ENCODE measurements at regions not wholly inside any gene's neighbourhood (a gene's known extent, or its start where the extent isn't known, plus 50 kb on each side); places are given as distances from the start of the nearest gene placed in this dataset.

DNA sequence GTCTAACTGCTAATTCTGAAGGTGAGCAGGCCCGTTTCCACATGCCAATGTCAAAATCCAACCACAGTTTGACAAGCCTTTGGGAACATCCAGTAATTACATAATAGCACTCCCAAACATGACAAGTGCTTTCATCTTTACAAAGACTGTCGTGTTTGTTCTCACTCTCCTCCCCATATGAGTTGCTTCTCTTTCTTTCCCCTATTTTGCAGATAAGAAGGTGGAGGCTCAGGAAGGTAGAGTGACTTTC lies 55.9 kb upstream of the CD44 start:
- peak overlapping the region; percentile 75 to 89 for H3K27ac ChIP-seq
- ChIA-PET POLR2A (no interaction called here), CTCF (interaction anchor here (0.9 kb wide), 1 partner anchor 62 kb away, joined by 3 read pairs; no protein-coding TSS in a partner anchor)
- WGBS (ENCODE audit: missing lambda C conversion rate), result 61% methylated on average over 2 of the region's 2 CpGs
- ATAC-seq, result 0 out of 6 replicates have a peak, but pooled peaks of 1 of the 2 experiments have one; percentile 1
- TF ChIP-seq, protein P1, sequence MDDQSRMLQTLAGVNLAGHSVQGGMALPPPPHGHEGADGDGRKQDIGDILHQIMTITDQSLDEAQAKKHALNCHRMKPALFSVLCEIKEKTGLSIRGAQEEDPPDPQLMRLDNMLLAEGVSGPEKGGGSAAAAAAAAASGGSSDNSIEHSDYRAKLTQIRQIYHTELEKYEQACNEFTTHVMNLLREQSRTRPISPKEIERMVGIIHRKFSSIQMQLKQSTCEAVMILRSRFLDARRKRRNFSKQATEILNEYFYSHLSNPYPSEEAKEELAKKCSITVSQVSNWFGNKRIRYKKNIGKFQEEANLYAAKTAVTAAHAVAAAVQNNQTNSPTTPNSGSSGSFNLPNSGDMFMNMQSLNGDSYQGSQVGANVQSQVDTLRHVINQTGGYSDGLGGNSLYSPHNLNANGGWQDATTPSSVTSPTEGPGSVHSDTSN (IDR thresholded peaks at IDR 0.05), result no peak
- H3K4me2 ChIP-seq, result peak overlapping the region; percentile 70
- no peak for DNase-seq (ENCODE audit: low read depth in 1 of 2, low spot score in 1 of 2)
- FAIRE-seq, result no peak
- peaks cover 37% of the 10 kb centered on the region for H3K4me1 ChIP-seq
- no peak overlapping the region for H3K4me3 ChIP-seq
- H3K9me3 ChIP-seq, result no peaks in the 10 kb centered on the region

DNA sequence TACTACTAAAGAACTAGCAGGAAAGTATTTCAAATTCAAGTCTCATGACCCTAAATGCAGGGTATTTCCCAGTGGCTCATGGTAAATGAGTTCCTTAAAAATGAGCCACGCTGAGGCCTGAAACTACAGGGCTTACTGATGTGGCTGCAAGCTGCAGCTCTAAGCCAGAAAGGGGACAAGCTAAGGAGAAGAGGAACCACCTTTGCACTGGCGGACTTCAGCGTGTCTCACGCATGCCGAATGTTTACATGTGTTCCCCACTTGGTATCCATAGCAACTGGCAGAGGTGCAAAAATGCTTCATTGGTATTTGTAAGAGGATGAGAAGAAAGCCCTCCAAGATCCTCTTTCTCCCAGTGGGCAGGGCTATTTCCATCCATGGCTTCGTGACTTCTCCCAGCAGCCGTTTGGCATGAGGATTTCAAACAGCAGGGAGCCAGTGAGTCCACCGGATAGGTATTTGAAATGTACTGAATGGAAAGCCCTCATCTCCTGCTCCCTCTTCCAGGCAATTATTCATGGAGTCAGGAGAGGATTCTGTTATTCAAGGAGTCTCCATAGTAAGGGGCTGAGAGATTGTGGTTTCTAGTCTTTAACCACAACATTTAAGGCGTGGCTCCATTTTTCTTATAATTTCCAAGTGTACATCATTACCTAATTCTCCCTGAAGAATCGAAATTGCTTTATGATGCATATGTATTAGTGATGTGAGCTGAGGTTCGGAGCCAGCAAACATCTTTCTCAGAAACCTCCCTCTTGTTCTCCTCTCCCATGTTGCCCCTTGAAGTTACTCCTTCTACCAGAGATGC lies 55.3 kb upstream of the CD44 start:
- peak; percentile 68 to 70 for ATAC-seq
- Histone ChIP-seq H3K9me3 (no peaks in the 10 kb centered on the region), H3K4me3 (no peak overlapping the region), H3K27ac (peak overlapping the region; percentile 75 to 89), H3K4me1 (peaks cover 32% of the 10 kb centered on the region), H3K4me2 (peak overlapping the region; percentile 70)
- CTCF ChIA-PET, result interaction anchor here (0.9 kb wide), 1 partner anchor 62 kb away, joined by 3 read pairs; no protein-coding TSS in a partner anchor
- POLR2A ChIA-PET, result no interaction called here
- 32% methylated on average over 11 of the region's 11 CpGs for WGBS (ENCODE audit: missing lambda C conversion rate)
- no peak for FAIRE-seq
- TF ChIP-seq, protein P2, sequence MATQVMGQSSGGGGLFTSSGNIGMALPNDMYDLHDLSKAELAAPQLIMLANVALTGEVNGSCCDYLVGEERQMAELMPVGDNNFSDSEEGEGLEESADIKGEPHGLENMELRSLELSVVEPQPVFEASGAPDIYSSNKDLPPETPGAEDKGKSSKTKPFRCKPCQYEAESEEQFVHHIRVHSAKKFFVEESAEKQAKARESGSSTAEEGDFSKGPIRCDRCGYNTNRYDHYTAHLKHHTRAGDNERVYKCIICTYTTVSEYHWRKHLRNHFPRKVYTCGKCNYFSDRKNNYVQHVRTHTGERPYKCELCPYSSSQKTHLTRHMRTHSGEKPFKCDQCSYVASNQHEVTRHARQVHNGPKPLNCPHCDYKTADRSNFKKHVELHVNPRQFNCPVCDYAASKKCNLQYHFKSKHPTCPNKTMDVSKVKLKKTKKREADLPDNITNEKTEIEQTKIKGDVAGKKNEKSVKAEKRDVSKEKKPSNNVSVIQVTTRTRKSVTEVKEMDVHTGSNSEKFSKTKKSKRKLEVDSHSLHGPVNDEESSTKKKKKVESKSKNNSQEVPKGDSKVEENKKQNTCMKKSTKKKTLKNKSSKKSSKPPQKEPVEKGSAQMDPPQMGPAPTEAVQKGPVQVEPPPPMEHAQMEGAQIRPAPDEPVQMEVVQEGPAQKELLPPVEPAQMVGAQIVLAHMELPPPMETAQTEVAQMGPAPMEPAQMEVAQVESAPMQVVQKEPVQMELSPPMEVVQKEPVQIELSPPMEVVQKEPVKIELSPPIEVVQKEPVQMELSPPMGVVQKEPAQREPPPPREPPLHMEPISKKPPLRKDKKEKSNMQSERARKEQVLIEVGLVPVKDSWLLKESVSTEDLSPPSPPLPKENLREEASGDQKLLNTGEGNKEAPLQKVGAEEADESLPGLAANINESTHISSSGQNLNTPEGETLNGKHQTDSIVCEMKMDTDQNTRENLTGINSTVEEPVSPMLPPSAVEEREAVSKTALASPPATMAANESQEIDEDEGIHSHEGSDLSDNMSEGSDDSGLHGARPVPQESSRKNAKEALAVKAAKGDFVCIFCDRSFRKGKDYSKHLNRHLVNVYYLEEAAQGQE (IDR thresholded peaks at IDR 0.05), result no peak
- TF ChIP-seq, protein P3, sequence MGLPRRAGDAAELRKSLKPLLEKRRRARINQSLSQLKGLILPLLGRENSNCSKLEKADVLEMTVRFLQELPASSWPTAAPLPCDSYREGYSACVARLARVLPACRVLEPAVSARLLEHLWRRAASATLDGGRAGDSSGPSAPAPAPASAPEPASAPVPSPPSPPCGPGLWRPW (IDR thresholded peaks at IDR 0.05), result no peak
- TF ChIP-seq CHD4 (IDR thresholded peaks at IDR 0.05; ENCODE audit: borderline replicate concordance) (no peak), NPAS2 (CRISPR knock-in tag; IDR thresholded peaks at IDR 0.05; ENCODE audit: borderline replicate concordance) (no peak), SREBF2 (IDR thresholded peaks at IDR 0.05) (no peak), CBX8 (IDR thresholded peaks at IDR 0.05) (no peak), CBX2 (IDR thresholded peaks at IDR 0.05; ENCODE audit: borderline replicate concordance, low read depth) (no peak), POLR2AphosphoS2 (conservative IDR thresholded peaks at IDR 0.05; ENCODE audit: low read length) (no peak), RFX5 (IDR thresholded peaks at IDR 0.05) (no peak), KDM1A (IDR thresholded peaks at IDR 0.05; ENCODE audit: low read depth) (no peak), GATA3 (IDR thresholded peaks at IDR 0.05; ENCODE audit: borderline replicate concordance) (peak; percentile 29; the same call in 1 of the 2 replicates), EHMT2 (IDR thresholded peaks at IDR 0.05; ENCODE audit: low read depth) (no peak), TFCP2L1 (CRISPR knock-in tag; IDR thresholded peaks at IDR 0.05) (no peak), RNF2 (IDR thresholded peaks at IDR 0.05; ENCODE audit: borderline replicate concordance, low read depth) (no peak), FOSL2 (IDR thresholded peaks at IDR 0.05) (no peak), FOSL2 (CRISPR knock-in tag; IDR thresholded peaks at IDR 0.05) (peak; percentile 50; the same call in 1 of the 2 replicates), NFE2L2 (conservative IDR thresholded peaks at IDR 0.05; ENCODE audit: low read length) (no peak), SMC3 (IDR thresholded peaks at IDR 0.05) (no peak), HDAC2 (IDR thresholded peaks at IDR 0.05) (no peak), ZSCAN20 (CRISPR knock-in tag; IDR thresholded peaks at IDR 0.05) (no peak), CHD2 (IDR thresholded peaks at IDR 0.05; ENCODE audit: low read length, partially characterized antibody) (no peak), ESRRA (IDR thresholded peaks at IDR 0.05; ENCODE audit: borderline replicate concordance, low read length) (no peak)
- TF ChIP-seq, protein P4, sequence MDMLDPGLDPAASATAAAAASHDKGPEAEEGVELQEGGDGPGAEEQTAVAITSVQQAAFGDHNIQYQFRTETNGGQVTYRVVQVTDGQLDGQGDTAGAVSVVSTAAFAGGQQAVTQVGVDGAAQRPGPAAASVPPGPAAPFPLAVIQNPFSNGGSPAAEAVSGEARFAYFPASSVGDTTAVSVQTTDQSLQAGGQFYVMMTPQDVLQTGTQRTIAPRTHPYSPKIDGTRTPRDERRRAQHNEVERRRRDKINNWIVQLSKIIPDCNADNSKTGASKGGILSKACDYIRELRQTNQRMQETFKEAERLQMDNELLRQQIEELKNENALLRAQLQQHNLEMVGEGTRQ (IDR thresholded peaks at IDR 0.05), result no peak
- TF ChIP-seq, protein P5, sequence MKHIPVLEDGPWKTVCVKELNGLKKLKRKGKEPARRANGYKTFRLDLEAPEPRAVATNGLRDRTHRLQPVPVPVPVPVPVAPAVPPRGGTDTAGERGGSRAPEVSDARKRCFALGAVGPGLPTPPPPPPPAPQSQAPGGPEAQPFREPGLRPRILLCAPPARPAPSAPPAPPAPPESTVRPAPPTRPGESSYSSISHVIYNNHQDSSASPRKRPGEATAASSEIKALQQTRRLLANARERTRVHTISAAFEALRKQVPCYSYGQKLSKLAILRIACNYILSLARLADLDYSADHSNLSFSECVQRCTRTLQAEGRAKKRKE (CRISPR knock-in tag; IDR thresholded peaks at IDR 0.05; ENCODE audit: low read depth), result no peak; the same call in 1 of the 2 replicates
- TF ChIP-seq, protein P6, sequence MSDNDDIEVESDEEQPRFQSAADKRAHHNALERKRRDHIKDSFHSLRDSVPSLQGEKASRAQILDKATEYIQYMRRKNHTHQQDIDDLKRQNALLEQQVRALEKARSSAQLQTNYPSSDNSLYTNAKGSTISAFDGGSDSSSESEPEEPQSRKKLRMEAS (IDR thresholded peaks at IDR 0.05), result peak; percentile 79
- DNase-seq (ENCODE audit: low read depth in 1 of 2, low spot score in 1 of 2), result peak; percentile 77 to 80
